Right lobe of liver (tissue), 4 donors: ENCODE measurements at regions not wholly inside any gene's neighbourhood (a gene's known extent, or its start where the extent isn't known, plus 50 kb on each side); places are given as distances from the start of the nearest gene placed in this dataset.

ENCODE experiments used
- CTCF ChIP-seq, 4 donors: fragments of 200-600 bp in 3 of 4; fragments of 450-650 bp in 1 of 4; IDR thresholded peaks; one replicate each; pipeline versions ENCODE4 v1.5.1 to v1.8.0; 2016 to 2022; ENCODE audit warnings: antibody characterized with exemption in 4 of 4, mild to moderate bottlenecking in 2 of 4
- POLR2A ChIP-seq: fragments of 450-650 bp; IDR thresholded peaks from one replicate; pipeline ENCODE4 v1.6.1; 2017; ENCODE audit warnings: antibody characterized with exemption, mild to moderate bottlenecking
- donor health status: DM: no; HTN: no; CAD: no.
- donor health status: DM: no; HTN: no; CAD: no.
- donor health status: DM: no; HTN: yes; CAD: no.

GRCh38 chr2:188032306-188032705, 259.4 kb upstream of the GULP1 start:
- TF ChIP-seq CTCF (IDR thresholded peaks at IDR 0.05) (no peak), POLR2A (no peak)
